GM21717 (cell line): ENCODE measurements at regions not wholly inside any gene's neighbourhood (a gene's known extent, or its start where the extent isn't known, plus 50 kb on each side); places are given as distances from the start of the nearest gene placed in this dataset.
"Not testable (repeated sequence)": the region's sequence is repeated elsewhere in the genome, so short reads cannot be mapped to it uniquely, and the experiment has no call there.

Source experiments
- ATAC-seq: cut with Tn5 transposase; IDR thresholded peaks from one replicate; pipeline ENCODE4 v1.9.1; 2021; ENCODE audit warnings: mild to moderate bottlenecking, moderate library complexity; ENCODE audit not compliant: unreplicated experiment

- no peak for ATAC-seq
These were observed 161.6 kb upstream of the RASGRP1 start for GRCh38 chr15:38726187-38726586.

GRCh38 chr15:38733331-38733730 lies 168.7 kb upstream of the RASGRP1 start:
- no peak for ATAC-seq

- no peak for ATAC-seq
These were observed 175.6 kb upstream of the RASGRP1 start for GRCh38 chr15:38740206-38740605.

- no peak for ATAC-seq
These were observed 178.5 kb upstream of the RASGRP1 start for GRCh38 chr15:38743147-38743546.

DNA sequence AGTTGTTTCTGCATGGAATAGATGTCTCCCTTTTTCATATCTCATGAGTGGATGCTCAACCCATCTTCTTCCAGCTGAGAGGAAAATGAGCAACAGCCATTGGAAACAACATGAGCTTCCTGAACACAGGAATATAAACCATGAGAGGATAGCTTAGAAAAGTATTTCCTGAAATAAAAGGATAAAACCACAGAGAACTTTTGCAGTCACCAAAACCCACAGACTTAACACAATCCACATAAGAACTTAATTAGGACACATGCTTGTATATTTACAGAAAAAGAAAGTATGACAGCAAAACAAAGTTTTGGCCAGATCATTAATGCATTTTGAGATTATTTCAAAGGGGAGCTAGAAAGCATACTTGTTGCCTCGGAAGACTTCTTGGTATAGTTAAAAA lies 180.5 kb upstream of the RASGRP1 start:
- ATAC-seq = no peak

- no peak for ATAC-seq
These were observed 181.0 kb upstream of the RASGRP1 start for GRCh38 chr15:38745626-38746025.

DNA sequence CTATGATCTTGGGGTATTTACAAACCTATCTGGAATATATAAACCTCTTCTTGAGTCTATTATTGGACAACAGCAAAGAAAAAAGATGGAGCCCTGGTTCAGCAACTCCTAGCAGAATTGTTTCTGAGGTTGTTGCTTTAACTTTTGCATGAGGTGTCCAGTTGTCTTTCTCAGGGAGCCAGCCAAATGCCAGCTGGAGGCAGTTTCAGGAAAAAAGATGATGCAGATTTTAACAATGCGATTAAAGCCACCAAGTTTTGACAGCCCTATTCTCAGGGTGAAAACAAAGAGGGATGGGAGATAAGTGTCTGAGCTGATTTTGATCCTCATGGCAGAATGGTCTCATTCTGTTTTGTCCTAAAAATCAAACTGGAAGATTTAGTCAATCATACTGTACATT lies 181.6 kb upstream of the RASGRP1 start:
- no peak for ATAC-seq

DNA sequence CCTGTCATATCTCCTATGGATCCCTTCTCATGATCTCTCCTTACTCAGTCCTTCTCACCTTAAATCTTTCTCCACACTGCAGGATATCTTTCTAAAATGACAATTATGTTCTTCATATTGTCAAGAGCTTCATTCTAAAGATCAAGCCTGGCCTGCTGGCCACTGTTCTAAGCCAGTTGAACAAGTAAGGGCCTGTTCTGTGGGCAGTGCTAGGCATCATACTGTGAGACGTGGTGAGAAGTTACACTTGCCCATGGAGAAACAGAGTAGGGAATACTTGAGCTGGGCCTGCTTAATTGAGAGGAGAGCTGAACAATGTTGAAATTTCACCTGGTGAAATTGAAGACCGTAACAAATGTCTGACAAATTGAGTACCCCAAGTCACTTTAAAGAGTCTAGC lies 184.1 kb upstream of the RASGRP1 start:
- ATAC-seq = no peak

- no peak for ATAC-seq
These were observed 186.2 kb upstream of the RASGRP1 start for GRCh38 chr15:38750786-38751185.

DNA sequence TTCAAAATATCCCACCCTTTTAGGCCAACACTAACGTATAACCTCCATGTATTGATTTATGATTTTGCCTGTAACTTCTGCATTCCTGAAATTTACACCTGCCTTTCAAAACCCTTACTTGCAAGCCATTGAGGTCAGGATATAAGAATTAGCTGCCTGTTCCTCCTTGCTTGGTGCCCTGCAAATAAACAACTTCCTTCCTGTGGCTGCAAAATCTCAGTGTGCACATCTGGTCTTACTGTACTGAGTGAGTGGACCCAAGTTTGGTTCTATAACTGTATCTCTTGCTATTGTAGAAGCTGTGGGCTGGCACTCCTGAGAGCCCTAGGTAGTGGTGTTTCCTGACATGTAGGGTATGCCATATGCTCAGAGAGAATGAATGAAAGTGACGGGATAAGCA lies 191.1 kb upstream of the RASGRP1 start:
- no peak for ATAC-seq

DNA sequence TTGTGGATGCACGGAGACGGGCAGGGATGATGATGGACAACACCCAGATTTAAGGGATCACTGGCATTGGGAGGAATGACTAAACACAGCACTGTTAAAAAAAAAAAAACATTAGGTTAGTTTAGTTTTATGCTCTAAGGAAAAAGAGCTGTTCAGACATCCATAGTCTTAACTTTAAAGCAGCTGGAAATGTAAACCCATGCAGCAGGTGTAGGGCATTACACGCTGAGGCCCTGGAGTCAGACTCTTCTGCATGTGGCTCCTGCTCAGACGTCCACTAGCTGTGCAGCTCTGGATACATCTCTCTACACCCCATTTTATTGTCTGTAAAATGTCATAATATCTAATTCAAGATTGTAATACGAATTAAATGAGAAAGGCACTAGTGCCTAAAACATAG lies 191.8 kb upstream of the RASGRP1 start:
- ATAC-seq = no peak

DNA sequence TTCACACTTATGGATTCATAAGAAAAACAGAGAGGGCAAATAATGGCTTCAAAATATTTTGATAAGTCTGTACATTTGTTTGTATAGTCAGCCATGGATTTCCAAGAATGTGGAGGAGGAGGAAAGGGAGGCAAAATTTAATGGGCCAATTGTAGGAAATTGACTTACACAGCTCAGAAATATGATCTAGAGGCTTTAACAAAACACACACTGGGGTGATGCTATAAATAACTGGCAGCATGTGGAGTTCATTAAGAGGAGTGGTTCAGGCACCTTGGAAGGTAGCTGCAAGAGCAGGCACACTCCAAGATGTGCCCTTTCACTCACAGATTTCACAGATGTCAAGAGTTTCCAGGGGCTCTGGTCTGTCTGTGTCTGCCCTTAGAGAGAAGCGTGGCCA lies 193.4 kb upstream of the RASGRP1 start:
- ATAC-seq = no peak

GRCh38 chr15:38761681-38762080 lies 197.1 kb upstream of the RASGRP1 start:
- no peak for ATAC-seq

DNA sequence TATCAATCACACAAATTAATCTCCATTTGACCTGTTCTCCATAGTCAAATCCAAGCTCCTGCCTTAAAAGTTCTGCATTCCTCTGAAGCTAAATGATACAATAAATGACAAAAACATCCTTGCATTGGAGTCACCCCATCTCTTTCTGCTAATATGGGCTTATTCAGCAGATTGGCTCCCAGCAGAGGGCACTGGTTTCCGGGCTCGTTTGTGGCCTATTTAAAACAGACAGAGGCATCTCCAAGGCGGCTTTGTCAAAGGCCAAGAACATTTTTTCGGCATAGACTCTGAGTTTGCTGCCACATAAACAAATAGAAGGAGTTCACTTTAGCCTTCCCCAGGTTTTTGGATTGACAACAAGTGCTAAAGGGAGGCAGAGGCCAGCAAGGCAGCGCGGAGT lies 204.4 kb upstream of the RASGRP1 start:
- no peak for ATAC-seq

DNA sequence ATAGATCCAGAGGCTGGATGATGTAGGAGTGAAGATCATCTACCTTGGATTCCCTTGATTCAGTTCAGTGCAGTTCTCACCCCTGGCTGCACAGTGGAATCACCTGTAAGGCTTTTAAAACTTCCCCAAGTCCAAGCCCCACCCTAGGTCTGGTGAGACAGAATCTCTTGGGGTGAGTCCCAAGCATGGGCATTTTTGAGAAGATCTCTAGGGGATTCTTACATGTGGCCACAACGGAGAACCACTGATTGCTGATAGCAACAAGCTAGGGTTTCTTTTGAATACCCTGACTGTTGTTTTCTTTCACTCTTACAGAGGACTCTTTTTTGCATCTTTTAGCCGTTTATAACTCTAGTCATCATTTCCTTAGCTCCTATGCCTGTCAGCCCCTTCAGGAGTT lies 204.9 kb upstream of the RASGRP1 start:
- ATAC-seq = no peak

DNA sequence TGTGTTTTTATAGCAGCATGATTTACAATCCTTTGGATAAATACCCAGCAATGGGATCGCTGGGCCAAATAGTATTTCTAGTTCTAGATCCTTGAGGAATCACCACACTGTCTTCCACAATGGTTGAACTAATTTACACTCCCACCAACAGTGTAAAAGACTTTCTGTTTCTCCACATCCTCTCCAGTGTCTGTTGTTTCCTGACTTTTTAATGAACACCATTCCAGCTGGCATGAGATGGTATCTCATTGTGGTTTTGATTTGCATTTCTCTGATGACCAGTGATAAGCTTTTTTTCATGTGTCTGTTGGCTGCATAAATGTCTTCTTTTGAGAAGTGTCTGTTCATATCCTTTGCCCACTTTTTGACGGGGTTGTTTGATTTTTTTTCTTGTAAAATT lies 209.5 kb upstream of the RASGRP1 start:
- ATAC-seq = not testable (repeated sequence)

DNA sequence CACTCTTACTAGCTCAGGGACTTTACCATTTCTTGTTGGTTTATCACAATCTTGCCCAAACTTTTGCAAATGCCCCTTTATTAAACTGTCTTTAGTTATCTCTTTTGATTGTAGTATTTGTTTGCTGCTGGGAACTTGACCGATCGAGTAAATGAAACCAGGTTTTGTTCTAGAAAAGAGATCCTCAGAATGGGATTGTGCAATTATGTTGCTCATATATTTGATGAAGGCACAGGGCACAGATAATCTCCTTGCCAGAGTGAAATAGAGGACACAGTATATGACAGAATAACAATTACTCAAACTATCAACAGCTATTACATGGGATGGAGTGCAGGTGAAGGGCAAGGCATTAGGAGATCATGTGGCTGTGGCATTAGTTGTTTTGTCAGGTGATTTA lies 216.6 kb upstream of the RASGRP1 start:
- no peak for ATAC-seq

GRCh38 chr15:38782156-38782555 lies 217.5 kb upstream of the RASGRP1 start:
- no peak for ATAC-seq

DNA sequence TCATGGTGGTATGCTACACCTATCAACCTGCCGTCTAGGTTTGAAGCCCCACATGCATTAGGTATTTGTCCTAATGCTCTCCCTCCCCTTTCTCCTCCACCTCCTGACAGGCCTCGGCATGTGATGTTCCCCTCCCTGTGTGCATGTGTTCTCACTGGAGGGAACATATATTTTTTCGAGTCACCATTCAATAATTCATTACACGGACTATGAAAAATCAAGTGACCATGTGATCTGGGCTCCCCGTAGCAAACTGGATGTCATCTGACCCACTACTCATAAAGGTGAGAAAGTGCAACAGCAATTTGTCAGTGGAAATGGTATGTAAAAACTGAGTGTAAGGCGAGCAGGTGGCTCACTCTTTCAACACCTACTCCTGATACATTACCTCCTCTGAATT lies 224.3 kb upstream of the RASGRP1 start:
- no peak for ATAC-seq

DNA sequence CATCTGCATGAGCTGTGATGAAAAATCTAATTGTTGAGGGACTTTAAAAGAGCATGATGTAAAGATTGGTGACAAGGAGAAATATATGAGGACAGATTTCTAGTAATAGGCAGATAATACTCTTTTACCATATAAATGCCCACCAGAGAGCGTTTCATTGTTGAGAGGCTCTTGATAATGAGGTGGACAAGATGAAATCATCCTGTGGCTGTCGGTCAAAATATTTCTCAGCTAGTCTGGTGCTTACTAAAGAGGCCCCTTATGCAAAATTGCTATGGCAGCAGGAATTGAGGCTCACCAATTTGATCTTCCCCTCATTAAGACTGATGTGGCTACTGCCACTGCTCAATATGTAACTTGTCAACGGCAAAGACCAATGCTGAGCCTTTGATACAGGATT lies 225.0 kb upstream of the RASGRP1 start:
- no peak for ATAC-seq

- no peak for ATAC-seq
These were observed 228.7 kb upstream of the RASGRP1 start for GRCh38 chr15:38793206-38793810.

DNA sequence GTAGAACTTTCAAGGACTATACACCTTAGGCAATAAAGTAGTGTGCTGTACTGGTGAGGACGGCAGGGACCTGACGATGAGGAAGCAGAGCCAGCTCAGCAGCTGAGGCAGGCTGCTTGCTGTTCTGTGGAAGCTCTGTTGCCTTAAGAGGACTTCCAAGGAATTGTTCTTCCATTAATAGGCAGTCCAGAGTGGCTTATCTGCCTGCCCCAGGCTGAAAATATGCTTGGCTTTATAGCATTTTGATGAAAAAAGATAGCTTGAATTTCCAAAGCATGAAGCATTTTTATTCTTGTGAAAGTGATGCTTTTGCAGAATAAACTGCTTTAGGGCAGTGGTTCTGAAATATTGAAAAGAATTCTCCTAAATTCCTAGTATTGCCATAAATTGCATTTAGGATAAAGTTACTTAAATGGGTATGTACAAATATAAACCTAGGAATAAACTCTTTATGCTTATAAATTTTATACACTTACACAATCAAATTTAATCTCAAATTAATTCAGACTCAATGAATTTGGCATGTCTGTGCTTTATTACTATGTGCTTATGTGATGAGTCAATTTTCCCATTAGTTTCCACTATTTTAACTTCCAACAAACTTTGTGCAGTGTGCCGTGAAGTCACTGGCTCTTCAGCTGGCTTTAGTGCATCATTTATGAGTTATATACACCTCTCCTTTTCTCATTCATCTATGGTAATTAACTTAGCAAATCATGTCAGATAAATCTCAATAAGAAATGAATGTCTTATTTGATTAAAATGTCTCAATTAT lies 231.0 kb upstream of the RASGRP1 start:
- no peak for ATAC-seq

GRCh38 chr15:38796589-38796988 lies 232.0 kb upstream of the RASGRP1 start:
- ATAC-seq = no peak
